ENCODE measurements at regions not wholly inside any gene's neighbourhood (a gene's known extent, or its start where the extent isn't known, plus 50 kb on each side); places are given as distances from the start of the nearest gene placed in this dataset.

DNA sequence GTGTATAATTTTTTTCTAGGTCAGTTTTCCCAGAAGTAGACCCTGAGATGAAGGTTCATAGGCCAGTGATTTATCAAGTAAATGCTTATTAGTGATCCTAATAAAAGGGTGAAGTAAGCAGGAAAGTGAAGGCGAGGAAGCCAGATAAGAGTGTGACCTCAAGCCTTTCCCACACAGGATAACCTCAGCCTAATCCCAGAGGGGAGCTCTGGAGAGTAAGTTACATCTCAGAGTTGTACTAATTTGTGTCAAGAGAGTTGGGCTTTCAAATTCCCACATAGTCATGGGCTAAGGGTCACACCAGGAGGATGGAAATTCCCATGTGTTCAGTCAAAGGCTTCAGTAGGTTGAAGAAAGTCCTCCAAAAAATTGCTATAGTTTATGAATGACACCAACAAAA, 191.4 kb downstream of the ADGRA3 start:
- Histone ChIP-seq H3K4me2 (ENCODE audit: low read depth, low read length) (no peak overlapping the region), H3K27me3 (ENCODE audit: control insufficient read depth in 1 of 2, insufficient read depth in 2 of 2, low read length in 2 of 2) (no peaks in the 10 kb centered on the region; a peak in 1 of 5 replicates), H3K27ac (ENCODE audit: extremely low read length, insufficient read depth, low read length) (no peak overlapping the region), H3K4me1 (ENCODE audit: insufficient read depth, low read length) (no peaks in the 10 kb centered on the region), H3K79me2 (ENCODE audit: insufficient read depth, low read length) (no peaks in the 10 kb centered on the region), H3K4me3 (replicated peaks in 1 of 3; ENCODE audit: insufficient read depth in 1 of 3, low read depth in 2 of 3, low read length in 3 of 3) (no peak overlapping the region), H2AFZ (ENCODE audit: low read length) (no peak overlapping the region), H3K9me3 (ENCODE audit: low read length) (no peaks in the 10 kb centered on the region), H3K36me3 (replicated peaks in 1 of 2; ENCODE audit: control insufficient read depth in 1 of 2, insufficient read depth in 2 of 2, low read length in 2 of 2) (no peaks in the 10 kb centered on the region), H3K9ac (ENCODE audit: insufficient read depth, low read depth, low read length) (no peak overlapping the region), H4K20me1 (ENCODE audit: insufficient read depth, low read length) (no peaks in the 10 kb centered on the region)
- FAIRE-seq (no peak), ATAC-seq (no peak), DNase-seq (ENCODE audit: low spot score) (no peak)
- intact Hi-C loops (cut with micrococcal nuclease; ENCODE audit: unreplicated experiment) (no loop called here), in situ Hi-C loops (cut with HindIII; ENCODE audit: extremely low pct_ligation_motif_present, low pct_unique_long_range_greater_than_20kb) (no loop called here)
- TF ChIP-seq ZNF264 (CRISPR knock-in tag; IDR thresholded peaks at IDR 0.05) (no peak), ZKSCAN8 (CRISPR knock-in tag; IDR thresholded peaks at IDR 0.05; ENCODE audit: borderline replicate concordance) (no peak), SALL1 (CRISPR knock-in tag; IDR thresholded peaks at IDR 0.05) (no peak), ZNF75D (CRISPR knock-in tag; IDR thresholded peaks at IDR 0.05; ENCODE audit: borderline replicate concordance) (no peak), ZNF292 (CRISPR knock-in tag; IDR thresholded peaks at IDR 0.05; ENCODE audit: borderline replicate concordance, low read depth) (no peak)
- TF ChIP-seq, protein P1, sequence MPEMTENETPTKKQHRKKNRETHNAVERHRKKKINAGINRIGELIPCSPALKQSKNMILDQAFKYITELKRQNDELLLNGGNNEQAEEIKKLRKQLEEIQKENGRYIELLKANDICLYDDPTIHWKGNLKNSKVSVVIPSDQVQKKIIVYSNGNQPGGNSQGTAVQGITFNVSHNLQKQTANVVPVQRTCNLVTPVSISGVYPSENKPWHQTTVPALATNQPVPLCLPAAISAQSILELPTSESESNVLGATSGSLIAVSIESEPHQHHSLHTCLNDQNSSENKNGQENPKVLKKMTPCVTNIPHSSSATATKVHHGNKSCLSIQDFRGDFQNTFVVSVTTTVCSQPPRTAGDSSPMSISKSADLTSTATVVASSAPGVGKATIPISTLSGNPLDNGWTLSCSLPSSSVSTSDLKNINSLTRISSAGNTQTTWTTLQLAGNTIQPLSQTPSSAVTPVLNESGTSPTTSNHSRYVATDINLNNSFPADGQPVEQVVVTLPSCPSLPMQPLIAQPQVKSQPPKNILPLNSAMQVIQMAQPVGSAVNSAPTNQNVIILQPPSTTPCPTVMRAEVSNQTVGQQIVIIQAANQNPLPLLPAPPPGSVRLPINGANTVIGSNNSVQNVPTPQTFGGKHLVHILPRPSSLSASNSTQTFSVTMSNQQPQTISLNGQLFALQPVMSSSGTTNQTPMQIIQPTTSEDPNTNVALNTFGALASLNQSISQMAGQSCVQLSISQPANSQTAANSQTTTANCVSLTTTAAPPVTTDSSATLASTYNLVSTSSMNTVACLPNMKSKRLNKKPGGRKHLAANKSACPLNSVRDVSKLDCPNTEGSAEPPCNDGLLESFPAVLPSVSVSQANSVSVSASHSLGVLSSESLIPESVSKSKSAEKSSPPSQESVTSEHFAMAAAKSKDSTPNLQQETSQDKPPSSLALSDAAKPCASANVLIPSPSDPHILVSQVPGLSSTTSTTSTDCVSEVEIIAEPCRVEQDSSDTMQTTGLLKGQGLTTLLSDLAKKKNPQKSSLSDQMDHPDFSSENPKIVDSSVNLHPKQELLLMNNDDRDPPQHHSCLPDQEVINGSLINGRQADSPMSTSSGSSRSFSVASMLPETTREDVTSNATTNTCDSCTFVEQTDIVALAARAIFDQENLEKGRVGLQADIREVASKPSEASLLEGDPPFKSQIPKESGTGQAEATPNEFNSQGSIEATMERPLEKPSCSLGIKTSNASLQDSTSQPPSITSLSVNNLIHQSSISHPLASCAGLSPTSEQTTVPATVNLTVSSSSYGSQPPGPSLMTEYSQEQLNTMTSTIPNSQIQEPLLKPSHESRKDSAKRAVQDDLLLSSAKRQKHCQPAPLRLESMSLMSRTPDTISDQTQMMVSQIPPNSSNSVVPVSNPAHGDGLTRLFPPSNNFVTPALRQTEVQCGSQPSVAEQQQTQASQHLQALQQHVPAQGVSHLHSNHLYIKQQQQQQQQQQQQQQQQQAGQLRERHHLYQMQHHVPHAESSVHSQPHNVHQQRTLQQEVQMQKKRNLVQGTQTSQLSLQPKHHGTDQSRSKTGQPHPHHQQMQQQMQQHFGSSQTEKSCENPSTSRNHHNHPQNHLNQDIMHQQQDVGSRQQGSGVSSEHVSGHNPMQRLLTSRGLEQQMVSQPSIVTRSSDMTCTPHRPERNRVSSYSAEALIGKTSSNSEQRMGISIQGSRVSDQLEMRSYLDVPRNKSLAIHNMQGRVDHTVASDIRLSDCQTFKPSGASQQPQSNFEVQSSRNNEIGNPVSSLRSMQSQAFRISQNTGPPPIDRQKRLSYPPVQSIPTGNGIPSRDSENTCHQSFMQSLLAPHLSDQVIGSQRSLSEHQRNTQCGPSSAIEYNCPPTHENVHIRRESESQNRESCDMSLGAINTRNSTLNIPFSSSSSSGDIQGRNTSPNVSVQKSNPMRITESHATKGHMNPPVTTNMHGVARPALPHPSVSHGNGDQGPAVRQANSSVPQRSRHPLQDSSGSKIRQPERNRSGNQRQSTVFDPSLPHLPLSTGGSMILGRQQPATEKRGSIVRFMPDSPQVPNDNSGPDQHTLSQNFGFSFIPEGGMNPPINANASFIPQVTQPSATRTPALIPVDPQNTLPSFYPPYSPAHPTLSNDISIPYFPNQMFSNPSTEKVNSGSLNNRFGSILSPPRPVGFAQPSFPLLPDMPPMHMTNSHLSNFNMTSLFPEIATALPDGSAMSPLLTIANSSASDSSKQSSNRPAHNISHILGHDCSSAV (CRISPR knock-in tag; IDR thresholded peaks at IDR 0.05; ENCODE audit: borderline replicate concordance), result no peak
- TF ChIP-seq, protein P2, sequence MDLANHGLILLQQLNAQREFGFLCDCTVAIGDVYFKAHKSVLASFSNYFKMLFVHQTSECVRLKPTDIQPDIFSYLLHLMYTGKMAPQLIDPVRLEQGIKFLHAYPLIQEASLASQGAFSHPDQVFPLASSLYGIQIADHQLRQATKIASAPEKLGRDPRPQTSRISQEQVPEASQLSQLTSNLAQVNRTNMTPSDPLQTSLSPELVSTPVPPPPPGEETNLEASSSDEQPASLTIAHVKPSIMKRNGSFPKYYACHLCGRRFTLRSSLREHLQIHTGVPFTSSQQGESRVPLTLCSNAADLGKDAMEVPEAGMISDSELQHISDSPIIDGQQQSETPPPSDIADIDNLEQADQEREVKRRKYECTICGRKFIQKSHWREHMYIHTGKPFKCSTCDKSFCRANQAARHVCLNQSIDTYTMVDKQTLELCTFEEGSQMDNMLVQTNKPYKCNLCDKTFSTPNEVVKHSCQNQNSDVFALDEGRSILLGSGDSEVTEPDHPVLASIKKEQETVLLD (CRISPR knock-in tag; IDR thresholded peaks at IDR 0.05; ENCODE audit: low read depth), result no peak
- BruUV-seq (replicated peaks), result no TSS peak
- CTCF ChIA-PET (ENCODE audit: low intra/inter-chr PET ratio, low total read pairs), result no interaction called here
- POLR2A ChIA-PET, result no interaction called here
- WGBS (ENCODE audit: low lambda C conversion rate), result 93% methylated on average over 1 of the region's 1 CpG
